DND-41 (cell line): ENCODE measurements at regions not wholly inside any gene's neighbourhood (a gene's known extent, or its start where the extent isn't known, plus 50 kb on each side); places are given as distances from the start of the nearest gene placed in this dataset.

ENCODE experiments used
- ATAC-seq: fragments of 200-7000 bp; cut with Tn5 transposase; 3 replicates; pipeline ENCODE4 v1.9.1; 2021; ENCODE audit warnings: low read depth; ENCODE audit not compliant: insufficient read depth
- DNase-seq: peaks from one replicate; pipeline ENCODE4 v3.0.0-alpha.2; 2020
- H2AFZ ChIP-seq: 2 replicates; pipeline ENCODE4 v1.6.0; 2012; ENCODE audit warnings: low read depth, low read length
- H3K27ac ChIP-seq: 2 replicates; pipeline ENCODE4 v1.5.1; 2012; ENCODE audit warnings: low read length, inconsistent platforms
- H3K27me3 ChIP-seq: fragments of 200-600 bp; sonication (generic); 2 replicates; pipeline ENCODE4 v1.6.0; 2012; ENCODE audit warnings: low read length, mild to moderate bottlenecking, inconsistent platforms; ENCODE audit not compliant: insufficient read depth, poor library complexity
- H3K36me3 ChIP-seq: 2 replicates; pipeline ENCODE4 v1.5.1; 2012; ENCODE audit warnings: low read length, inconsistent platforms; ENCODE audit not compliant: insufficient read depth
- H3K4me1 ChIP-seq: 2 replicates; pipeline ENCODE4 v1.5.1; 2012; ENCODE audit warnings: mild to moderate bottlenecking, low read length; ENCODE audit not compliant: insufficient read depth
- H3K4me2 ChIP-seq: 2 replicates; pipeline ENCODE4 v1.6.0; 2012; ENCODE audit warnings: mild to moderate bottlenecking, moderate library complexity, low read length, inconsistent platforms; ENCODE audit not compliant: insufficient read depth
- H3K4me3 ChIP-seq, 2 experiments: fragments of 200-600 bp in 1 of 2; shearing (Covaris generic) in 1 of 2; 2 replicates each; pipeline ENCODE4 v1.5.1; 2012 to 2016; ENCODE audit warnings: inconsistent platforms in 2 of 2, low read length in 2 of 2, mild to moderate bottlenecking in 2 of 2, low read depth in 1 of 2, moderate library complexity in 1 of 2
- H3K79me2 ChIP-seq: 2 replicates; pipeline ENCODE4 v1.6.0; 2012; ENCODE audit warnings: low read length, inconsistent platforms; ENCODE audit not compliant: insufficient read depth
- H3K9ac ChIP-seq: 2 replicates; pipeline ENCODE4 v1.6.0; 2012; ENCODE audit warnings: low read depth, mild to moderate bottlenecking, inconsistent platforms, low read length, moderate library complexity
- H3K9me3 ChIP-seq: 2 replicates; pipeline ENCODE4 v1.5.1; 2012; ENCODE audit warnings: low read length, moderate library complexity, mild to moderate bottlenecking, inconsistent platforms; ENCODE audit not compliant: insufficient read depth, severe bottlenecking
- H4K20me1 ChIP-seq: 2 replicates; pipeline ENCODE4 v1.6.0; 2012; ENCODE audit warnings: low read length; ENCODE audit not compliant: insufficient read depth
- CTCF ChIP-seq: IDR thresholded peaks from 2 replicates; pipeline ENCODE4 v1.5.1; 2012; ENCODE audit warnings: borderline replicate concordance, low read length, moderate library complexity, mild to moderate bottlenecking; ENCODE audit not compliant: poor library complexity, severe bottlenecking; ENCODE audit errors: extremely low read depth
- EZH2 ChIP-seq: IDR thresholded peaks from 3 replicates; pipeline ENCODE4 v1.6.1; 2012; ENCODE audit warnings: borderline replicate concordance, low read depth, mild to moderate bottlenecking, moderate library complexity, low read length, inconsistent platforms; ENCODE audit not compliant: severe bottlenecking

DNA sequence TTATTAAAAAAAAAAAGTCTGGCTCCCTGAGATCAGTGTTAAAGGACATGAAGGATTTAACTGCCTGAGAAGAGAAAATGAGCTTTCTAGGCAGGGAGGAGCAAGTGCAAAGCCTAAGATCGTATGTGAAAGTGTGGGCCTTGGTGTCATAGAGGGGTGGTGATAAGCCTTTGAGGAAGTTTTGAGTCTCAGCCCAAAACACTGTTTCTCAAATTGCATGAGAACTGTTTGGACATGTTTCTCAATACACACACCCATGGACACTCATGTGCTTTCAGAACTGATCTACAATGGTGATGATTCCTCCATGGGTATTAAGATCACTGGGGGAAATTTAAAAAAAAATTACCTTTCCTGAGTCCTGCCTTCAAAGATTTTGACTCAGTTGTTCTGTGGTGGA lies 336.7 kb upstream of the RND3 start:
- Histone ChIP-seq H3K4me2 (no peak overlapping the region), H3K79me2 (no peaks in the 10 kb centered on the region), H4K20me1 (no peaks in the 10 kb centered on the region), H3K9me3 (no peaks in the 10 kb centered on the region), H3K27ac (no peak overlapping the region), H3K36me3 (no peaks in the 10 kb centered on the region), H3K4me3 (no peak overlapping the region), H2AFZ (no peak overlapping the region), H3K4me1 (no peaks in the 10 kb centered on the region), H3K9ac (no peak overlapping the region), H3K27me3 (no peaks in the 10 kb centered on the region)
- ATAC-seq (no peak), DNase-seq (no peak)
- TF ChIP-seq EZH2, result no peak
- no peak for TF ChIP-seq CTCF

DNA sequence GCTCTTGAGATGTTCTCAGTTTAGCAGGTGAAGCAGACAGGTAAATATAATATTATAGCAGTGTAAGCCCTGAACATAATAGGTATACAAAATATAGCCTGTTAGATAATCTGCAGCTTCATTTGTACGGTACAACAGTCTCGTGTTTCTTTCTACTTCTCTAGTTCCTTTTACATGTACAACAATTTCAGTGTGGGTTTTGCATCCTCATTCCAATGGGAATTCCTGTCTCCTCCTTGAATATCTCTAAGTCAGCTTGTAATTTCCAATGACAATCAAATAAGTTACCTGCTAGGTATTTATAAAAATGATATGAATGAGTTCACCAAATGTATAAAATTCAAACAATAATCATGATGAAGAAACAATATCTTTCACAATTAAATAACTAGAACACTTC lies 330.0 kb upstream of the RND3 start:
- no peak for TF ChIP-seq EZH2
- TF ChIP-seq CTCF, result no peak
- Histone ChIP-seq H3K9me3 (no peaks in the 10 kb centered on the region), H2AFZ (no peak overlapping the region), H4K20me1 (no peaks in the 10 kb centered on the region), H3K9ac (no peak overlapping the region), H3K27ac (no peak overlapping the region), H3K4me1 (no peaks in the 10 kb centered on the region), H3K4me3 (no peak overlapping the region), H3K4me2 (no peak overlapping the region), H3K79me2 (no peaks in the 10 kb centered on the region), H3K36me3 (no peaks in the 10 kb centered on the region), H3K27me3 (no peaks in the 10 kb centered on the region)
- DNase-seq, result no peak
- no peak for ATAC-seq

DNA sequence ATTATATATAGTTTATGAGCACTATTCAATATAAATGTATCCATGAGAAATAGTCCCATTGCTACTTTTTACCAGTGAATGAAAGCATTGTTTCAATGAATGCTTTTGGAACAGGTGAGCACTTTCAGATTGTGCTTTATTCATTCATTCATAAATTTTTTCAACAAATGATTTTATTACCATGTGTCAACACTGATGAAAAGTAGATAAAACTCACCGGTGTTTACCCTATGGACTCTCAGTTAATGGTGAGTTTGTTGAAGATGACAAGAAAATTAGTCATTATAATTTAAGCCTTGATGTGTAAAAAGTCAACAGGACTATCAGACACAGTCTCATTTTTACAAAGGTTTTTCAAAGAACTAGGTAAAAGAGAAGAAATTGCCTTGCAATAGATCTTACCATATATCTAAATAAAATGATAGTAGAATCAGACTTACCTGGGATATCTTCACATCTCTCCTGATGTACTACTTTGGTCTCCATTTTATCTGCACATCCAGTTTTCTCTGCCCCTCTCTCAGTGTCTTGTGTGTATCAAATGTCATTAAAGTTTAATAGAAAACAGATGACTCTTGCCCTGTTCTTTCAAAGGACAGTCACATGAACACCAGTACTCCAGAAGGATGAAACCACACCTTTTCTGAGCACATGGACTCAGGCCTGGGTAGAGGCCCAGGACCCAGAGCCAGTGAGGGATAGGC lies 325.3 kb upstream of the RND3 start:
- Histone ChIP-seq H3K4me2 (no peak overlapping the region), H4K20me1 (no peaks in the 10 kb centered on the region), H3K27ac (no peak overlapping the region), H2AFZ (no peak overlapping the region), H3K36me3 (no peaks in the 10 kb centered on the region), H3K4me3 (no peak overlapping the region), H3K9me3 (no peaks in the 10 kb centered on the region), H3K27me3 (no peaks in the 10 kb centered on the region), H3K4me1 (no peaks in the 10 kb centered on the region), H3K9ac (no peak overlapping the region), H3K79me2 (no peaks in the 10 kb centered on the region)
- no peak for DNase-seq
- no peak for ATAC-seq
- TF ChIP-seq CTCF, result no peak

DNA sequence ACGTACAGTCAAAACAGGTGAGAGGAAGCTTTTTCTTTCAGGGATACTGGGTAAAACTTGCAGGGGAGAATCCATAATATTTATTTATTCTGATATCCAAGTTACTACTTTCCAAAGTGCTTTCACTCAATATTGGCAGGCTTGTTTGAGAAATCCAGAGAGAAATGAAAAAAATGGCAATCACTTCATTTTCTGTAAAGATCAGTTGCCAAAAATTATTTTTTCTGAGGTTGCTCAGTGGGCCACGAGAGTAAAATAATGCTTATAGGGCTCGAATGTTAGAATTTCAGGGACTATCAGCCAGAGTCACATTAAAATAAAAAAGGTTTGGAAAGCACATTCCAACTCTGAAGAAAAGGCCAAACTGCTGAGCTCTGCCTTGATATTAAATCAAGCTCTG lies 324.6 kb upstream of the RND3 start:
- no peaks in the 10 kb centered on the region for H3K9me3 ChIP-seq
- H3K36me3 ChIP-seq, result no peaks in the 10 kb centered on the region
- DNase-seq (no peak), ATAC-seq (no peak)
- no peak overlapping the region for H3K4me3 ChIP-seq
- no peaks in the 10 kb centered on the region for H3K4me1 ChIP-seq
- H3K4me2 ChIP-seq, result no peak overlapping the region
- H3K27ac ChIP-seq, result no peak overlapping the region
- H3K27me3 ChIP-seq, result no peaks in the 10 kb centered on the region
- no peak overlapping the region for H3K9ac ChIP-seq
- TF ChIP-seq CTCF (no peak), EZH2 (no peak)
- H2AFZ ChIP-seq, result no peak overlapping the region
- H4K20me1 ChIP-seq, result no peaks in the 10 kb centered on the region
- no peaks in the 10 kb centered on the region for H3K79me2 ChIP-seq
